HCT116 (cell line): ENCODE measurements at regions not wholly inside any gene's neighbourhood (a gene's known extent, or its start where the extent isn't known, plus 50 kb on each side); places are given as distances from the start of the nearest gene placed in this dataset.

ENCODE experiments used
- ATAC-seq: fragments of 200-7000 bp; cut with Tn5 transposase; 2 replicates; pipeline ENCODE4 v1.9.1; 2020; ENCODE audit warnings: mild to moderate bottlenecking, moderate library complexity
- BruUV-seq: library from RNA; stranded (reverse); fragments of 400-500 nt; replicated peaks from 2 replicates; lab custom pipeline; 2021; lab: Mats Ljungman, UMichigan
- CTCF ChIA-PET: fragments of 300-600 bp; sonication (Branson Sonifier 250); formaldehyde crosslinking; loops from one replicate; lab custom pipeline; 2021; ENCODE audit warnings: antibody characterized with exemption; lab: Charles Lee
- POLR2A ChIA-PET: fragments of 300-600, 350-600 bp; sonication (Branson Sonifier 250); formaldehyde crosslinking; loops from one replicate; lab custom pipeline; 2021; ENCODE audit warnings: antibody characterized with exemption; lab: Charles Lee
- RAD21 ChIA-PET, 2 experiments: fragments of 300-600 bp; sonication (Branson Sonifier 250); formaldehyde crosslinking; loops; one replicate each; lab custom pipeline; 2023; ENCODE audit warnings: low total read pairs in 2 of 2; ENCODE audit not compliant: uncharacterized antibody in 2 of 2, unreplicated experiment in 2 of 2, low non-redundant PET in 1 of 2; lab: Charles Lee
- DNase-seq: peaks from one replicate; pipeline ENCODE4 v3.0.0-alpha.2; 2010; ENCODE audit warnings: low read depth, low spot score
- H2AFZ ChIP-seq: fragments of 200-600 bp; shearing (Covaris generic), sonication (generic); 2 replicates; pipeline ENCODE4 v1.6.1; 2017; ENCODE audit warnings: low read depth, mixed run types, mixed read lengths, antibody characterized with exemption, low read length; ENCODE audit not compliant: poor library complexity, severe bottlenecking
- H3K27ac ChIP-seq: 2 replicates; pipeline ENCODE4 v1.5.1; 2012; ENCODE audit warnings: low read depth, low read length
- H3K27me3 ChIP-seq: fragments of 200-600 bp; sonication (generic); 2 replicates; pipeline ENCODE4 v1.6.1; 2016; ENCODE audit warnings: mixed run types, low read length, mixed read lengths; ENCODE audit not compliant: insufficient read depth
- H3K36me3 ChIP-seq, 2 experiments: fragments of 200-500 bp in 1 of 2; fragments of 200-600 bp in 1 of 2; sonication (Bioruptor generic) in 1 of 2; sonication (generic) in 1 of 2; 2 replicates each; pipeline versions ENCODE4 v1.5.1 to v1.6.1; 2014 to 2016; ENCODE audit warnings: low read length in 2 of 2, inconsistent platforms in 1 of 2, mixed read lengths in 1 of 2, mixed run types in 1 of 2; ENCODE audit not compliant: insufficient read depth in 2 of 2, control insufficient read depth in 1 of 2
- H3K4me1 ChIP-seq, 2 experiments: fragments of 200-600 bp in 1 of 2; sonication (generic) in 1 of 2; 2 replicates each; pipeline versions ENCODE4 v1.5.1 to v1.6.1; 2012 to 2017; ENCODE audit warnings: low read length in 2 of 2, inconsistent platforms in 1 of 2, mild to moderate bottlenecking in 1 of 2, mixed read lengths in 1 of 2, mixed run types in 1 of 2, moderate library complexity in 1 of 2; ENCODE audit not compliant: insufficient read depth in 2 of 2, control insufficient read depth in 1 of 2
- H3K4me2 ChIP-seq: fragments of 200-600 bp; sonication (generic); 2 replicates; pipeline ENCODE4 v1.6.1; 2017; ENCODE audit warnings: mixed run types, low read length, mixed read lengths
- H3K4me3 ChIP-seq, 2 experiments: fragments of 200-600 bp in 1 of 2; sonication (generic) in 1 of 2; replicated peaks in 1 of 2; 2 replicates each; pipeline ENCODE4 v1.5.1; 2011 to 2016; ENCODE audit warnings: low read length in 2 of 2, control low read depth in 1 of 2, low read depth in 1 of 2, mild to moderate bottlenecking in 1 of 2, mixed read lengths in 1 of 2, mixed run types in 1 of 2
- H3K79me2 ChIP-seq: fragments of 200-600 bp; sonication (generic); 2 replicates; pipeline ENCODE4 v1.6.1; 2017; ENCODE audit warnings: mild to moderate bottlenecking, mixed run types, low read length, moderate library complexity, mixed read lengths; ENCODE audit not compliant: insufficient read depth
- H3K9ac ChIP-seq: fragments of 200-600 bp; sonication (generic); 2 replicates; pipeline ENCODE4 v1.6.1; 2016; ENCODE audit warnings: low read length, mixed read lengths
- H3K9me2 ChIP-seq: fragments of 200-600 bp; sonication (generic), shearing (Covaris generic); 2 replicates; pipeline ENCODE4 v1.6.1; 2017; ENCODE audit warnings: mixed run types, mild to moderate bottlenecking, moderate library complexity; ENCODE audit not compliant: insufficient read depth
- H3K9me3 ChIP-seq, 2 experiments: fragments of 200-500 bp in 1 of 2; fragments of 200-600 bp in 1 of 2; sonication (Bioruptor generic) in 1 of 2; sonication (generic) in 1 of 2; 2 replicates each; pipeline ENCODE4 v1.6.1; 2014 to 2017; ENCODE audit warnings: low read length in 2 of 2, mixed read lengths in 2 of 2, inconsistent platforms in 1 of 2, low read depth in 1 of 2, mild to moderate bottlenecking in 1 of 2, mixed run types in 1 of 2, moderate library complexity in 1 of 2; ENCODE audit not compliant: control insufficient read depth in 1 of 2, insufficient read depth in 1 of 2
- H4K20me1 ChIP-seq: fragments of 200-600 bp; sonication (generic), shearing (Covaris generic); 2 replicates; pipeline ENCODE4 v1.6.1; 2017; ENCODE audit warnings: mixed run types, mild to moderate bottlenecking, moderate library complexity; ENCODE audit not compliant: insufficient read depth
- ATF3 ChIP-seq: IDR thresholded peaks from 2 replicates; pipeline ENCODE4 v1.6.1; 2012
- CTCF ChIP-seq, 3 experiments: fragments of 200-600 bp in 1 of 3; sonication (generic) in 1 of 3; IDR thresholded peaks in 2 of 3; conservative IDR thresholded peaks in 1 of 3; 2 replicates each; pipeline ENCODE4 v1.5.1; 2012 to 2017; ENCODE audit warnings: low read depth in 2 of 3, low read length in 2 of 3, antibody characterized with exemption in 1 of 3, borderline replicate concordance in 1 of 3, control low read depth in 1 of 3, mild to moderate bottlenecking in 1 of 3, mixed read lengths in 1 of 3, mixed run types in 1 of 3, moderate library complexity in 1 of 3; ENCODE audit not compliant: insufficient read depth in 1 of 3
- EZH2phosphoT487 ChIP-seq: fragments of 200-600 bp; IDR thresholded peaks from 2 replicates; pipeline ENCODE4 v1.6.1; 2018; ENCODE audit warnings: antibody characterized with exemption, borderline replicate concordance
- FOSL1 ChIP-seq: IDR thresholded peaks from 2 replicates; pipeline ENCODE4 v1.6.1; 2012; ENCODE audit warnings: low read depth
- JUND ChIP-seq: IDR thresholded peaks from 2 replicates; pipeline ENCODE4 v1.6.1; 2012
- MAX ChIP-seq: IDR thresholded peaks from 2 replicates; pipeline ENCODE4 v1.6.1; 2012
- POLR2AphosphoS5 ChIP-seq: IDR thresholded peaks from 2 replicates; pipeline ENCODE4 v1.6.1; 2011; ENCODE audit warnings: mild to moderate bottlenecking, low read depth, low read length, moderate library complexity
- RAD21 ChIP-seq: IDR thresholded peaks from 2 replicates; pipeline ENCODE4 v1.6.1; 2012; ENCODE audit warnings: low read depth, mild to moderate bottlenecking
- REST ChIP-seq: IDR thresholded peaks from 2 replicates; pipeline ENCODE4 v1.6.1; 2012; ENCODE audit warnings: low read depth
- SP1 ChIP-seq: IDR thresholded peaks from 2 replicates; pipeline ENCODE4 v1.6.1; 2012; ENCODE audit warnings: low read depth
- SRF ChIP-seq: IDR thresholded peaks from 2 replicates; pipeline ENCODE4 v1.6.1; 2012; ENCODE audit warnings: low read depth
- YY1 ChIP-seq: IDR thresholded peaks from 2 replicates; pipeline ENCODE4 v1.6.1; 2011; ENCODE audit warnings: low read length, low read depth, moderate library complexity, mild to moderate bottlenecking; ENCODE audit not compliant: insufficient replicate concordance; ENCODE audit errors: extremely low read depth
- ZFX ChIP-seq: fragments of 450-650 bp; IDR thresholded peaks from 2 replicates; pipeline ENCODE4 v1.6.1; 2017
- ZNF274 ChIP-seq: fragments of 200-500 bp; sonication (Bioruptor generic); IDR thresholded peaks from 2 replicates; pipeline ENCODE4 v1.6.1; 2014; ENCODE audit warnings: mild to moderate bottlenecking, low read depth, low read length, inconsistent platforms
- intact Hi-C: fragments of 100-400 bp; cut with micrococcal nuclease; formaldehyde crosslinking; loops from 2 replicates; pipeline ENCODE4 v1.10.0; 2022

- peaks cover 17 to 38% of the 10 kb centered on the region in 2 experiments for H3K4me1 ChIP-seq
Measured at GRCh38 chr7:155945670-155946325, 133.5 kb upstream of the SHH start.

GRCh38 chr7:155944901-155945300 lies 132.6 kb upstream of the SHH start:
- Histone ChIP-seq H2AFZ (no peak overlapping the region), H3K9me2 (no peaks in the 10 kb centered on the region), H3K9me3 (no peaks in the 10 kb centered on the region), H3K4me3 (no peak overlapping the region), H3K36me3 (no peaks in the 10 kb centered on the region), H3K79me2 (no peaks in the 10 kb centered on the region), H3K9ac (no peak overlapping the region), H3K4me2 (no peak overlapping the region), H3K4me1 (peaks cover 8 to 29% of the 10 kb centered on the region in 2 experiments), H4K20me1 (no peaks in the 10 kb centered on the region), H3K27me3 (no peaks in the 10 kb centered on the region), H3K27ac (no peak overlapping the region)
- DNase-seq (no peak), ATAC-seq (no peak)
- no TSS peak for BruUV-seq
- ChIA-PET CTCF (no interaction called here), RAD21 (no interaction called here), POLR2A (no interaction called here)
- TF ChIP-seq ZNF274 (no peak), EZH2phosphoT487 (no peak), JUND (no peak), FOSL1 (no peak), SP1 (no peak), CTCF (IDR thresholded peaks at IDR 0.05 in 2 of 3, conservative IDR thresholded peaks at IDR 0.05 in 1 of 3; ENCODE audit: borderline replicate concordance in 1 of 3, insufficient read depth in 1 of 3, low read depth in 2 of 3, low read length in 2 of 3) (no peak), REST (no peak), YY1 (no peak), ATF3 (no peak), MAX (no peak), ZFX (no peak), RAD21 (no peak)
- intact Hi-C loops: no loop called here

More at GRCh38 chr7:155945670-155946325, 133.5 kb upstream of the SHH start:
- no peaks in the 10 kb centered on the region for H3K79me2 ChIP-seq
- H3K36me3 ChIP-seq: no peaks in the 10 kb centered on the region
- TF ChIP-seq YY1 (no peak), POLR2AphosphoS5 (no peak), FOSL1 (no peak), SRF (no peak), JUND (no peak)
- no peak for DNase-seq
- H3K9me2 ChIP-seq: no peaks in the 10 kb centered on the region
- ChIA-PET POLR2A (no interaction called here), RAD21 (no interaction called here), CTCF (no interaction called here)
- no peak overlapping the region for H2AFZ ChIP-seq
- intact Hi-C loops: no loop called here
- H3K9me3 ChIP-seq: no peaks in the 10 kb centered on the region
- H3K27ac ChIP-seq: no peak overlapping the region
- H3K27me3 ChIP-seq: no peaks in the 10 kb centered on the region
- H3K9ac ChIP-seq: no peak overlapping the region
- BruUV-seq: no TSS peak
- no peak overlapping the region for H3K4me3 ChIP-seq
- ATAC-seq: no peak
- no peaks in the 10 kb centered on the region for H4K20me1 ChIP-seq
- no peak overlapping the region for H3K4me2 ChIP-seq
